GM18861 (cell line): ENCODE measurements at regions not wholly inside any gene's neighbourhood (a gene's known extent, or its start where the extent isn't known, plus 50 kb on each side); places are given as distances from the start of the nearest gene placed in this dataset.

Experiments used
- ATAC-seq: cut with Tn5 transposase; IDR thresholded peaks from one replicate; pipeline ENCODE4 v1.9.1; 2021; ENCODE audit not compliant: unreplicated experiment

DNA sequence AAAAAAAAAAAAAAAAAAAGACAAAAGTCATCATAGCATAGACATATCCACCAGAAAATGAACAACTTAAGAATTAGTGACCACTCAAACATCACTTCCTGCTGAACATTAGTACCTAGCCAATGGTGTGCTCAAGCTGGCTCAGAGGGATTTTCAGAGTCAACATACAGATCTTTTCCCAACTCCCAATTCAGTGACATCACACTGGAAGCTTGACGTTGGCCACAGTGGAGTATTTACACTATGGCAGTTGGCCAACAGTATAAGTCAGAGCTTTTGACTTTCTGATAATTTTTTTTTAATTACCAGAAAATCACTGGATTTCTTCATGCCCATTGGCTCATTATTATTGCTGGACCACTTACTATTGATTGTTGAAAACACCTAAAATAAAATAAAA lies 383.5 kb downstream of the ARHGEF28 start:
- no peak for ATAC-seq

DNA sequence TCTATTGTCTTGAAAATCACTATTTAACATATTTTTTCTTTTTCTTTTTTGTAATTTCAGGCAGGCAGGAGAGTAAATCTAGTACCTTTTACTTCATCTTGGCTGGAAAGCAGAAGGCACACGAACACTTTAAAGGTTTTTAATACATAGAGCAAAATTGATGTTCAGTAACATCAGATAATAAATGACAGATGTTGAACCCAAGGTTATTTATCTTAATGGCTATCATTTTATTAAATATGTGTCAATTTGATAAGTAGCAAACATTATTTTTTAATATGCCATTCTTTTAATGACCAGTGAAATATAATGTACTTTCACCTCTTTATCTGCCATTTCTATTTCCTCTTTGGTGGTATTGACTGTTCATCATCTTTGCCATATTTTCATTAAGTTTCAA lies 381.2 kb downstream of the ARHGEF28 start:
- no peak for ATAC-seq

DNA sequence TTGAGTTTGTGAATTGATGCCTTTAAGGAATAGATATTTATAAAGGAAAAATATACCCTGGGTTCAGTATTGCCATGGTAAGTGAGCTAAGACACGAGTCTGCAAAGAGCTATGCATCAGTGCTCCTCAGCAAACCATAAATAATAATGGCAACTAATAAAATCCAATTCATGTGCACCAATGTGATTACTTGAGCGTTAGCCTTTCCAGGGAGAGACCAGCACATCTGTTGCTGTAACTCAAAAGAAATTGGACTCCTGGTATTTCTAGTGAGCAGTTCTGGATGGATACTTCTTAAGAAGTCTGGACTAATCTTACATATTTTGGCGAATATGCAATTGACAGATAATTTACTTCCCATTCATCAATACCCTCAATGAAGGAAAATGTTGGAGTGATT lies 373.3 kb downstream of the ARHGEF28 start:
- no peak for ATAC-seq

DNA sequence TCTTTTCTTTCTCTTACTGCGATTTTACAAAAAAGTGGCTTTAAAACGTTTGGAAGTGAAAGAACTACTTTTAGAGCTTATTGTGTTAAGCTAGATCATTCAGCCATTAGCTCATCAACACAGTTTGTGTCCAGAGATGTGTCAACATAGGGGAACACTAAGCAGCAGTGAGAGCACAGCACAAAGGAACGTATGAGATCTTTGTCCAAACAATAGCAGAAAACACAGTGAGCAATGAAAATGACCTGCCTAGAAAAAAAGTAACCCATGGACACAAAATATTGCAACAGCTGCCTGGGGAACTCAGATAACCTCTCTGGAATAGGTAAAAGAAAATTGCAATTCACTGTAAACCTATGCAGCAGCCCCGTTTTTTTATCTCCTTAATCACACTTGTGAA lies 372.5 kb downstream of the ARHGEF28 start:
- ATAC-seq: no peak

DNA sequence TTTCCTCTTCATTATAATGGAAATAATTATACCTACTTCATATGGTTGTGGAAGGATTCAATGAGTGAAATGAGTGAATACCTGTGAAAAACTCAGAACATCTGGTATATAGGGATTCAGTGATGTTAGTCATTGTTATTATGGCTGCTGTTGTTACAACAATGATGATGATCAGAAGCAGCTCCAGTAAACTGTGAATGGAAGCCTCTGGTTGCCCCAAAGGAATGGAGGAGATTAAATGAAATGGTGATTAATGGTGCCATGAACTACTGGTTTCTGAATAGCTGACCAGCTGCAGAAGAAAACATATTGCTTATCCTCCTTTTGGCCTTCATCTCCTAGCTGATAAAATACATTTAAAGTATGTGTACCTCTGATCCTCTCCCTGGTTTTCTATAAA lies 372.0 kb downstream of the ARHGEF28 start:
- ATAC-seq: no peak

DNA sequence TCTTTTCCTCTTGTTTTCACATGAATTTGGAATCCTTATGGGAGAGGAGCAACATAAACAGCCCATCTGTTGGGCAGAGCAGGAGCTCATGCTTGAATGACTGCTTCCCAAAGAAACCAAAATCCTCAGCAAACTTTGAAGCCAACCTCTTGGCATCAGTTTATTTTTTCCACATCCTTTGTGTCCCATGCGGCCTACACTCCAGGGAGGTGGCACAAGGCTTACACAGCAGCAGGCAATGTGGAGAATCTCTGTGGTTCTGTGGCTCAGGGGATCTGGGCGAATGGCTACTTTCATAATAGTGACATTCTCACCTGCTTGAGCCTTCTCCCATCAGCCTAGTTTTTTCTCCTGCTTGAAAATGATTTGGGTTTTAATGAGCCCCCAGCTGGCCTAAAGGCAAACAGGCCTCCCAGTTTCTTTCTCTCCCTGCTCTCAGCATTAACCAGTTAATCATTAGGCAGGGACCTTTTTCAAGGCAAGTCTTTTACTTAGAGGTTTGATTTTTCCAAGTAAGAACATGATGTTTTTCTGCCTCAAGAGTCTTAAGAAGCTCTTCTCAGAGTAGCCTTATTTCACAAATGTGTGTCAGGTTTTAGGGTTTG lies 370.3 kb downstream of the ARHGEF28 start:
- no peak for ATAC-seq

DNA sequence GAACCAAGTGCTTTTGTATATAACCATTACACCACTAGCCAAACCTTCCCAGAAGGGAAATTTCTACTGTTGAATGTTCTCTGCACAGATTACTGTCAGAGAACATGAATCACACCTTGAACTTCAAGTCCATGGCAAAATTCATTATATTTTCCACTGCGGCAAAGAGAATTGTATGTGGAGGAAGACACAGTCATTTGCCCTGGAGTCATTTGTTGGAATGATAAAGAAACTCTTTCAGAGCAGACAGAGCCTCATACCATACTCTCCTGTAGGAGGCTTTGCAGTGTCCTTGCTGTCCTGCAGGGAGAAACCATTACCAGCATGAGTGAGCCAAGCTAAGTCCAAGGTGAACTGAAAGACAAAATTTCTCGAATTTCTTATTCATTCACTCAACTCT lies 369.0 kb downstream of the ARHGEF28 start:
- ATAC-seq: no peak
